GM12878 (cell line): ENCODE measurements at regions not wholly inside any gene's neighbourhood (a gene's known extent, or its start where the extent isn't known, plus 50 kb on each side); places are given as distances from the start of the nearest gene placed in this dataset.

ENCODE experiments used
- ATAC-seq: fragments of 200-7000 bp; cut with Tn5 transposase; 3 replicates; pipeline ENCODE4 v1.9.1; 2020; ENCODE audit warnings: mild to moderate bottlenecking, moderate library complexity
- BruUV-seq: library from RNA; stranded (reverse); fragments of 400-500 nt; replicated peaks from 2 replicates; lab custom pipeline; 2021; lab: Mats Ljungman, UMichigan
- CTCF ChIA-PET: fragments of 300-600 bp; sonication (Branson Sonifier 250); formaldehyde crosslinking; extraction: SDS; loops from one replicate; lab custom pipeline; 2021; ENCODE audit warnings: inconsistent platforms; lab: Yijun Ruan, JAX
- POLR2A ChIA-PET: fragments of 350-600 bp; formaldehyde crosslinking; extraction: SDS; loops from one replicate; lab custom pipeline; 2021; ENCODE audit warnings: inconsistent platforms; lab: Charles Lee
- RAD21 ChIA-PET: fragments of 300-600 bp; sonication (Branson Sonifier 250); formaldehyde crosslinking; loops from one replicate; lab custom pipeline; 2023; ENCODE audit warnings: antibody characterized with exemption; ENCODE audit not compliant: unreplicated experiment; lab: Charles Lee
- SMC1A ChIA-PET: fragments of 300-600 bp; sonication (Branson Sonifier 250); formaldehyde crosslinking; loops from one replicate; lab custom pipeline; 2023; ENCODE audit not compliant: unreplicated experiment, uncharacterized antibody; lab: Charles Lee
- DNase-seq: peaks from one replicate; pipeline ENCODE4 v3.0.0-alpha.2; 2011; ENCODE audit warnings: low read depth, low spot score
- FAIRE-seq: peaks from 3 replicates; lab custom pipeline; 2011; peaks lifted over from hg19 to GRCh38; lab: Jason Lieb, UNC
- H2AFZ ChIP-seq: 2 replicates; pipeline ENCODE4 v1.6.0; 2011; ENCODE audit warnings: low read depth, low read length, control low read depth; ENCODE audit not compliant: control insufficient read depth
- H3K27ac ChIP-seq: 2 replicates; pipeline ENCODE4 v1.5.1; 2011; ENCODE audit warnings: control low read depth; ENCODE audit not compliant: control insufficient read depth, insufficient read depth
- H3K27me3 ChIP-seq, 2 experiments: replicated peaks in 1 of 2; 2 replicates each; pipeline versions ENCODE4 v1.6.0 to v1.6.1; 2011; ENCODE audit warnings: low read length in 1 of 2; ENCODE audit not compliant: control insufficient read depth in 2 of 2, insufficient read depth in 2 of 2
- H3K36me3 ChIP-seq, 2 experiments: 2 replicates each; pipeline ENCODE4 v1.5.1; 2011; ENCODE audit warnings: low read length in 1 of 2; ENCODE audit not compliant: control insufficient read depth in 2 of 2, insufficient read depth in 2 of 2
- H3K4me1 ChIP-seq: 2 replicates; pipeline ENCODE4 v1.6.1; 2011; ENCODE audit warnings: mild to moderate bottlenecking, low read length, moderate library complexity, mixed read lengths; ENCODE audit not compliant: control insufficient read depth, insufficient read depth
- H3K4me2 ChIP-seq: 2 replicates; pipeline ENCODE4 v1.6.0; 2011; ENCODE audit warnings: control low read depth; ENCODE audit not compliant: control insufficient read depth, insufficient read depth
- H3K4me3 ChIP-seq: fragments of 200-600 bp; sonication (generic); 2 replicates; pipeline ENCODE4 v1.5.1; 2016
- H3K79me2 ChIP-seq: 2 replicates; pipeline ENCODE4 v1.6.0; 2011; ENCODE audit warnings: low read length; ENCODE audit not compliant: control insufficient read depth, insufficient read depth
- H3K9ac ChIP-seq: 2 replicates; pipeline ENCODE4 v1.8.0; 2011; ENCODE audit warnings: low read length, control low read depth, mixed read lengths; ENCODE audit not compliant: control insufficient read depth, insufficient read depth
- H3K9me3 ChIP-seq: replicated peaks from 3 replicates; pipeline ENCODE4 v1.5.1; 2011; ENCODE audit warnings: mild to moderate bottlenecking, low read length; ENCODE audit not compliant: control insufficient read depth, insufficient read depth
- H4K20me1 ChIP-seq: 2 replicates; pipeline ENCODE4 v1.6.0; 2011; ENCODE audit not compliant: control insufficient read depth, insufficient read depth
- BACH1 ChIP-seq: fragments of 450-650 bp; IDR thresholded peaks from 2 replicates; pipeline ENCODE4 v1.6.1; 2017; ENCODE audit warnings: mild to moderate bottlenecking, borderline replicate concordance
- CREB1 ChIP-seq: IDR thresholded peaks from 2 replicates; pipeline ENCODE4 v1.6.1; 2012; ENCODE audit warnings: low read depth, mild to moderate bottlenecking, inconsistent platforms
- FOS ChIP-seq: IDR thresholded peaks from 3 replicates; pipeline ENCODE4 v1.6.1; 2011; ENCODE audit warnings: borderline replicate concordance; ENCODE audit not compliant: insufficient read length; ENCODE audit errors: extremely low read depth
- JUND ChIP-seq: IDR thresholded peaks from 2 replicates; pipeline ENCODE4 v1.6.1; 2012; ENCODE audit warnings: low read depth, mild to moderate bottlenecking, low read length, improper control_type of control experiment, moderate library complexity
- PAX5 ChIP-seq: IDR thresholded peaks from 2 replicates; pipeline ENCODE4 v1.6.1; 2011; ENCODE audit warnings: low read depth, low read length, borderline replicate concordance
- PRDM15 ChIP-seq: fragments of 450-650 bp; formaldehyde crosslinking; IDR thresholded peaks from 2 replicates; pipeline ENCODE4 v1.4.0; 2020; ENCODE audit warnings: mild to moderate bottlenecking, moderate library complexity
- RUNX3 ChIP-seq: IDR thresholded peaks from 2 replicates; pipeline ENCODE4 v1.6.1; 2012; ENCODE audit warnings: low read length, inconsistent platforms
- STAT3 ChIP-seq: IDR thresholded peaks from 2 replicates; pipeline ENCODE4 v1.6.1; 2011; ENCODE audit warnings: low read depth, low read length, improper control_type of control experiment
- WGBS: methylation state at CpG from one replicate; pipeline ENCODE4 v1.1.6; 2016; ENCODE audit warnings: low lambda C conversion rate; ENCODE audit not compliant: insufficient replicate concordance, insufficient coverage; ENCODE audit errors: missing lambda C conversion rate; 5-methylcytosine and 5-hydroxymethylcytosine counted together
- in situ Hi-C: fragments of 300-500 bp; cut with MboI; formaldehyde crosslinking; loops from 9 replicates; pipeline ENCODE4 v1.14.3; 2018; ENCODE audit warnings: mixed read lengths
- intact Hi-C: fragments of 100-400 bp; cut with micrococcal nuclease; formaldehyde crosslinking; loops from one replicate; pipeline ENCODE4 v1.14.2; 2022; ENCODE audit not compliant: unreplicated experiment
- TF ChIP-seq, protein P1 (sequence below): fragments of 150-350 bp; IDR thresholded peaks from 2 replicates; pipeline ENCODE4 v1.6.1; 2014; ENCODE audit warnings: mild to moderate bottlenecking, low read depth, low read length
- TF ChIP-seq, protein P2 (sequence below): fragments of 150-350 bp; IDR thresholded peaks from 2 replicates; pipeline ENCODE4 v1.6.1; 2016; ENCODE audit warnings: low read depth, low read length

- POLR2A ChIA-PET = no interaction called here
- no TSS peak for BruUV-seq
Observed at GRCh38 chr2:210366675-210367080, 51.7 kb upstream of the MYL1 start.

More at GRCh38 chr2:210366675-210367080, 51.7 kb upstream of the MYL1 start:
- Histone ChIP-seq H3K4me3 (no peak overlapping the region), H3K27me3 (no peaks in the 10 kb centered on the region; a peak in 1 of 4 replicates), H3K4me1 (no peaks in the 10 kb centered on the region), H3K79me2 (no peaks in the 10 kb centered on the region), H2AFZ (no peak overlapping the region), H4K20me1 (no peaks in the 10 kb centered on the region), H3K36me3 (no peaks in the 10 kb centered on the region), H3K27ac (no peak overlapping the region), H3K4me2 (no peak overlapping the region)
- ChIA-PET SMC1A (interaction anchor here (0.6 to 2.0 kb wide), 3 partner anchors 56 to 116 kb away, joined by 3 to 11 read pairs (median 3); no protein-coding TSS in a partner anchor), RAD21 (interaction anchor here (2.5 kb wide), 1 partner anchor 32 kb away, joined by 11 read pairs; no protein-coding TSS in a partner anchor), CTCF (interaction anchor here (1.6 to 1.9 kb wide), 2 partner anchors 33 to 94 kb away, joined by 5 to 6 read pairs; no protein-coding TSS in a partner anchor)
- no peak for FAIRE-seq
- intact Hi-C loops = no loop called here
- WGBS = 7% methylated on average over 2 of the region's 2 CpGs
- no peak for DNase-seq
- TF ChIP-seq RUNX3 (no peak), CREB1 (no peak), BACH1 (no peak), JUND (no peak), FOS (no peak), PAX5 (no peak), STAT3 (no peak), PRDM15 (no peak)
- TF ChIP-seq, protein P1, sequence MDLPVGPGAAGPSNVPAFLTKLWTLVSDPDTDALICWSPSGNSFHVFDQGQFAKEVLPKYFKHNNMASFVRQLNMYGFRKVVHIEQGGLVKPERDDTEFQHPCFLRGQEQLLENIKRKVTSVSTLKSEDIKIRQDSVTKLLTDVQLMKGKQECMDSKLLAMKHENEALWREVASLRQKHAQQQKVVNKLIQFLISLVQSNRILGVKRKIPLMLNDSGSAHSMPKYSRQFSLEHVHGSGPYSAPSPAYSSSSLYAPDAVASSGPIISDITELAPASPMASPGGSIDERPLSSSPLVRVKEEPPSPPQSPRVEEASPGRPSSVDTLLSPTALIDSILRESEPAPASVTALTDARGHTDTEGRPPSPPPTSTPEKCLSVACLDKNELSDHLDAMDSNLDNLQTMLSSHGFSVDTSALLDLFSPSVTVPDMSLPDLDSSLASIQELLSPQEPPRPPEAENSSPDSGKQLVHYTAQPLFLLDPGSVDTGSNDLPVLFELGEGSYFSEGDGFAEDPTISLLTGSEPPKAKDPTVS = no peak
- TF ChIP-seq, protein P2, sequence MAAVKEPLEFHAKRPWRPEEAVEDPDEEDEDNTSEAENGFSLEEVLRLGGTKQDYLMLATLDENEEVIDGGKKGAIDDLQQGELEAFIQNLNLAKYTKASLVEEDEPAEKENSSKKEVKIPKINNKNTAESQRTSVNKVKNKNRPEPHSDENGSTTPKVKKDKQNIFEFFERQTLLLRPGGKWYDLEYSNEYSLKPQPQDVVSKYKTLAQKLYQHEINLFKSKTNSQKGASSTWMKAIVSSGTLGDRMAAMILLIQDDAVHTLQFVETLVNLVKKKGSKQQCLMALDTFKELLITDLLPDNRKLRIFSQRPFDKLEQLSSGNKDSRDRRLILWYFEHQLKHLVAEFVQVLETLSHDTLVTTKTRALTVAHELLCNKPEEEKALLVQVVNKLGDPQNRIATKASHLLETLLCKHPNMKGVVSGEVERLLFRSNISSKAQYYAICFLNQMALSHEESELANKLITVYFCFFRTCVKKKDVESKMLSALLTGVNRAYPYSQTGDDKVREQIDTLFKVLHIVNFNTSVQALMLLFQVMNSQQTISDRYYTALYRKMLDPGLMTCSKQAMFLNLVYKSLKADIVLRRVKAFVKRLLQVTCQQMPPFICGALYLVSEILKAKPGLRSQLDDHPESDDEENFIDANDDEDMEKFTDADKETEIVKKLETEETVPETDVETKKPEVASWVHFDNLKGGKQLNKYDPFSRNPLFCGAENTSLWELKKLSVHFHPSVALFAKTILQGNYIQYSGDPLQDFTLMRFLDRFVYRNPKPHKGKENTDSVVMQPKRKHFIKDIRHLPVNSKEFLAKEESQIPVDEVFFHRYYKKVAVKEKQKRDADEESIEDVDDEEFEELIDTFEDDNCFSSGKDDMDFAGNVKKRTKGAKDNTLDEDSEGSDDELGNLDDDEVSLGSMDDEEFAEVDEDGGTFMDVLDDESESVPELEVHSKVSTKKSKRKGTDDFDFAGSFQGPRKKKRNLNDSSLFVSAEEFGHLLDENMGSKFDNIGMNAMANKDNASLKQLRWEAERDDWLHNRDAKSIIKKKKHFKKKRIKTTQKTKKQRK = no peak
- TF ChIP-seq, all 136 proteins: peak for 0
- in situ Hi-C loops = no loop called here
- Histone ChIP-seq H3K9me3 (no peaks in the 10 kb centered on the region), H3K9ac (no peak overlapping the region)
- peak; percentile 46; the same call in 2 of the 3 replicates for ATAC-seq
